ENCODE measurements at regions not wholly inside any gene's neighbourhood (a gene's known extent, or its start where the extent isn't known, plus 50 kb on each side); places are given as distances from the start of the nearest gene placed in this dataset.

GRCh38 chr3:44026220-44026865, 215.3 kb upstream of the TOPAZ1 start:
- TF ChIP-seq CTCF (IDR thresholded peaks at IDR 0.05) = no peak
- no peak for TF ChIP-seq POLR2A (IDR thresholded peaks at IDR 0.05)
